ENCODE measurements at regions not wholly inside any gene's neighbourhood (a gene's known extent, or its start where the extent isn't known, plus 50 kb on each side); places are given as distances from the start of the nearest gene placed in this dataset.

- DNase-seq (ENCODE audit: low read depth, low spot score) (peak; percentile 68), FAIRE-seq (peak; percentile 64)
- intact Hi-C loops (cut with micrococcal nuclease), result loop anchor here (1.0 to 10.0 kb wide), 7 partner anchors 174 to 1048 kb away; no protein-coding TSS in a partner anchor
Measured at GRCh38 chr2:67476809-67477790, 80.0 kb downstream of the ETAA1 start.

More at GRCh38 chr2:67476809-67477790, 80.0 kb downstream of the ETAA1 start:
- TF ChIP-seq GATA2 (IDR thresholded peaks at IDR 0.05; ENCODE audit: insufficient read depth, insufficient read length, low read depth, low read length) (no peak), EZH2 (IDR thresholded peaks at IDR 0.05; ENCODE audit: borderline replicate concordance, low read depth, low read length, severe bottlenecking) (no peak), MAX (IDR thresholded peaks at IDR 0.05; ENCODE audit: insufficient read depth, insufficient read length) (no peak), POLR2A (IDR thresholded peaks at IDR 0.05; ENCODE audit: low read depth, low read length) (no peak), JUN (IDR thresholded peaks at IDR 0.05; ENCODE audit: borderline replicate concordance, insufficient read depth, insufficient read length, low read depth) (no peak), MYC (IDR thresholded peaks at IDR 0.05; ENCODE audit: low read depth, low read length) (no peak), POLR2AphosphoS5 (IDR thresholded peaks at IDR 0.05; ENCODE audit: insufficient read depth, low read depth, low read length) (no peak)
- TF ChIP-seq, protein P1, sequence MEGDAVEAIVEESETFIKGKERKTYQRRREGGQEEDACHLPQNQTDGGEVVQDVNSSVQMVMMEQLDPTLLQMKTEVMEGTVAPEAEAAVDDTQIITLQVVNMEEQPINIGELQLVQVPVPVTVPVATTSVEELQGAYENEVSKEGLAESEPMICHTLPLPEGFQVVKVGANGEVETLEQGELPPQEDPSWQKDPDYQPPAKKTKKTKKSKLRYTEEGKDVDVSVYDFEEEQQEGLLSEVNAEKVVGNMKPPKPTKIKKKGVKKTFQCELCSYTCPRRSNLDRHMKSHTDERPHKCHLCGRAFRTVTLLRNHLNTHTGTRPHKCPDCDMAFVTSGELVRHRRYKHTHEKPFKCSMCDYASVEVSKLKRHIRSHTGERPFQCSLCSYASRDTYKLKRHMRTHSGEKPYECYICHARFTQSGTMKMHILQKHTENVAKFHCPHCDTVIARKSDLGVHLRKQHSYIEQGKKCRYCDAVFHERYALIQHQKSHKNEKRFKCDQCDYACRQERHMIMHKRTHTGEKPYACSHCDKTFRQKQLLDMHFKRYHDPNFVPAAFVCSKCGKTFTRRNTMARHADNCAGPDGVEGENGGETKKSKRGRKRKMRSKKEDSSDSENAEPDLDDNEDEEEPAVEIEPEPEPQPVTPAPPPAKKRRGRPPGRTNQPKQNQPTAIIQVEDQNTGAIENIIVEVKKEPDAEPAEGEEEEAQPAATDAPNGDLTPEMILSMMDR (IDR thresholded peaks at IDR 0.05; ENCODE audit: extremely low read depth in 1 of 2, insufficient read depth in 1 of 2, low read depth in 1 of 2, low read length in 2 of 2), result peak; percentile 39 to 40
- no peaks in the 10 kb centered on the region for H3K79me2 ChIP-seq (ENCODE audit: control insufficient read depth, insufficient read depth, low read length)
- CTCF ChIA-PET, result interaction anchor here (0.6 to 2.2 kb wide), 24 partner anchors 8 to 1837 kb away, joined by 3 to 16 read pairs (median 4); no protein-coding TSS in a partner anchor
- no peak overlapping the region for H2AFZ ChIP-seq (ENCODE audit: low read depth, low read length)
- no peaks in the 10 kb centered on the region for H3K36me3 ChIP-seq (ENCODE audit: control insufficient read depth in 2 of 2, extremely low read depth in 1 of 2, insufficient read depth in 2 of 2, low read length in 2 of 2)
- no peaks in the 10 kb centered on the region for H3K9me1 ChIP-seq (replicated peaks; ENCODE audit: control insufficient read depth, extremely low read depth, insufficient read depth, low read length)
- H3K9me3 ChIP-seq (replicated peaks; ENCODE audit: control insufficient read depth, insufficient read depth, low read length), result no peaks in the 10 kb centered on the region
- no peaks in the 10 kb centered on the region for H4K20me1 ChIP-seq (replicated peaks; ENCODE audit: control insufficient read depth, extremely low read depth, insufficient read depth, low read length)
- H3K4me1 ChIP-seq (ENCODE audit: control insufficient read depth, extremely low read depth, insufficient read depth, low read length), result no peaks in the 10 kb centered on the region
- BruUV-seq (replicated peaks), result no TSS peak
- no peak overlapping the region for H3K4me3 ChIP-seq (replicated peaks in 1 of 3; ENCODE audit: insufficient read depth in 1 of 3, low read depth in 1 of 3, low read length in 3 of 3)
- H3K9ac ChIP-seq (replicated peaks; ENCODE audit: extremely low read depth, insufficient read depth, low read length), result no peak overlapping the region
- H3K4me2 ChIP-seq (ENCODE audit: insufficient read depth, low read length), result no peak overlapping the region
- POLR2A ChIA-PET, result no interaction called here
- H3K27me3 ChIP-seq (ENCODE audit: control insufficient read depth in 2 of 2, insufficient read depth in 2 of 2, low read length in 2 of 2), result no peaks in the 10 kb centered on the region
- dilution Hi-C loops (cut with MboI; ENCODE audit: extremely low pct_ligation_motif_present, low sequenced_read_pairs), result no loop called here
- no peak overlapping the region for H3K27ac ChIP-seq (ENCODE audit: insufficient read depth, low read depth, low read length)
